SK-N-SH (cell line): ENCODE measurements at regions not wholly inside any gene's neighbourhood (a gene's known extent, or its start where the extent isn't known, plus 50 kb on each side); places are given as distances from the start of the nearest gene placed in this dataset.

Experiments used
- CTCF ChIP-seq: fragments of 200-600 bp; sonication (generic); IDR thresholded peaks from 2 replicates; pipeline ENCODE4 v1.6.1; 2017; ENCODE audit warnings: antibody characterized with exemption, mild to moderate bottlenecking, moderate library complexity
- EP300 ChIP-seq, 2 experiments: IDR thresholded peaks; 2 replicates each; pipeline versions ENCODE4 v1.4.0 to v1.6.1; 2012; ENCODE audit warnings: borderline replicate concordance in 1 of 2, low read depth in 1 of 2, low read length in 1 of 2
- EZH2phosphoT487 ChIP-seq: fragments of 200-600 bp; sonication (generic); IDR thresholded peaks from 2 replicates; pipeline ENCODE4 v1.6.1; 2017; ENCODE audit warnings: low read depth, mixed run types, mild to moderate bottlenecking, antibody characterized with exemption, moderate library complexity, borderline replicate concordance
- NRF1 ChIP-seq: IDR thresholded peaks from 2 replicates; pipeline ENCODE4 v1.6.1; 2012; ENCODE audit warnings: low read depth, mild to moderate bottlenecking, low read length
- PBX3 ChIP-seq: IDR thresholded peaks from 2 replicates; pipeline ENCODE4; 2012
- RAD21 ChIP-seq: IDR thresholded peaks from 2 replicates; pipeline ENCODE4 v1.6.1; 2012; ENCODE audit warnings: mild to moderate bottlenecking, low read length
- RXRA ChIP-seq: IDR thresholded peaks from 2 replicates; pipeline ENCODE4 v1.4.0; 2012; ENCODE audit warnings: low read depth, mild to moderate bottlenecking, borderline replicate concordance
- USF1 ChIP-seq: IDR thresholded peaks from 2 replicates; pipeline ENCODE4 v1.4.0; 2012; ENCODE audit warnings: low read depth, borderline replicate concordance

GRCh38 chr2:181126311-181126868 lies 146.0 kb downstream of the UBE2E3 start:
- TF ChIP-seq EP300 (IDR thresholded peaks at IDR 0.05; ENCODE audit: borderline replicate concordance in 1 of 2, low read depth in 1 of 2, low read length in 1 of 2) (no peak), PBX3 (no peak), NRF1 (no peak), EZH2phosphoT487 (no peak), RXRA (no peak), RAD21 (no peak), CTCF (no peak), USF1 (no peak)
